SK-N-SH (cell line): ENCODE measurements at regions not wholly inside any gene's neighbourhood (a gene's known extent, or its start where the extent isn't known, plus 50 kb on each side); places are given as distances from the start of the nearest gene placed in this dataset.

Experiments used
- CTCF ChIA-PET: fragments of 300-600, 350-600 bp; formaldehyde crosslinking; extraction: SDS; loops from one replicate; lab custom pipeline; 2021; lab: Yijun Ruan, JAX
- POLR2A ChIA-PET: fragments of 350-600 bp; sonication (Branson Sonifier 250); formaldehyde crosslinking; extraction: SDS; loops from one replicate; lab custom pipeline; 2020; ENCODE audit warnings: antibody characterized with exemption, inconsistent platforms; lab: Yijun Ruan, JAX
- DNase-seq: peaks from one replicate; pipeline ENCODE4 v3.0.0; 2012
- H2AFZ ChIP-seq: fragments of 200-600 bp; sonication (generic); 2 replicates; pipeline ENCODE4 v1.8.1; 2016; ENCODE audit warnings: antibody characterized with exemption, mild to moderate bottlenecking, low read depth
- H3F3A ChIP-seq: fragments of 200-600 bp; sonication (generic); replicated peaks from 2 replicates; pipeline ENCODE3; 2016; ENCODE audit warnings: antibody characterized with exemption, mild to moderate bottlenecking; ENCODE audit not compliant: insufficient read depth
- H3K27ac ChIP-seq, 2 experiments: fragments of 200-500 bp in 1 of 2; fragments of 200-600 bp in 1 of 2; sonication (Bioruptor generic) in 1 of 2; sonication (generic), shearing (Covaris generic) in 1 of 2; 2 replicates each; pipeline versions ENCODE4 v1.5.1 to v1.6.1; 2014 to 2016; ENCODE audit warnings: low read depth in 2 of 2, inconsistent platforms in 1 of 2, low read length in 1 of 2, mild to moderate bottlenecking in 1 of 2, mixed read lengths in 1 of 2
- H3K27me3 ChIP-seq: fragments of 200-600 bp; sonication (generic), shearing (Covaris generic); 2 replicates; pipeline ENCODE4 v1.6.1; 2016; ENCODE audit warnings: mixed run types; ENCODE audit not compliant: insufficient read depth
- H3K36me3 ChIP-seq, 2 experiments: fragments of 200-500 bp in 1 of 2; fragments of 200-600 bp in 1 of 2; sonication (Bioruptor generic) in 1 of 2; sonication (generic) in 1 of 2; replicated peaks in 1 of 2; 2 replicates each; pipeline versions ENCODE3 to v1.5.1; 2014 to 2016; ENCODE audit warnings: low read length in 1 of 2, mild to moderate bottlenecking in 1 of 2; ENCODE audit not compliant: insufficient read depth in 2 of 2, control insufficient read depth in 1 of 2
- H3K4me1 ChIP-seq, 2 experiments: fragments of 200-500 bp in 1 of 2; fragments of 200-600 bp in 1 of 2; sonication (Bioruptor generic) in 1 of 2; sonication (generic), shearing (Covaris generic) in 1 of 2; 2 replicates each; pipeline versions ENCODE4 v1.5.1 to v1.6.1; 2014 to 2016; ENCODE audit warnings: low read depth in 1 of 2, low read length in 1 of 2, mixed run types in 1 of 2; ENCODE audit not compliant: insufficient read depth in 2 of 2, control insufficient read depth in 1 of 2
- H3K4me2 ChIP-seq: fragments of 200-600 bp; sonication (generic), shearing (Covaris generic); 2 replicates; pipeline ENCODE4 v1.6.1; 2017; ENCODE audit warnings: mixed run types
- H3K4me3 ChIP-seq, 2 experiments: fragments of 200-500 bp in 1 of 2; fragments of 200-600 bp in 1 of 2; sonication (Bioruptor generic) in 1 of 2; sonication (generic), shearing (Covaris generic) in 1 of 2; 2 replicates each; pipeline versions ENCODE4 v1.5.1 to v1.8.1; 2014 to 2016; ENCODE audit warnings: low read depth in 2 of 2, inconsistent platforms in 1 of 2, low read length in 1 of 2, mild to moderate bottlenecking in 1 of 2, mixed read lengths in 1 of 2, moderate library complexity in 1 of 2
- H3K79me2 ChIP-seq: fragments of 200-600 bp; sonication (generic); 2 replicates; pipeline ENCODE4 v1.8.1; 2017; ENCODE audit warnings: mild to moderate bottlenecking; ENCODE audit not compliant: insufficient read depth
- H3K9ac ChIP-seq: fragments of 200-600 bp; sonication (generic); 2 replicates; pipeline ENCODE4 v1.6.1; 2017; ENCODE audit warnings: mixed run types
- H3K9me2 ChIP-seq: fragments of 200-600 bp; sonication (generic); 2 replicates; pipeline ENCODE4 v1.6.1; 2017; ENCODE audit warnings: mixed run types
- H3K9me3 ChIP-seq: fragments of 200-600 bp; sonication (generic); 2 replicates; pipeline ENCODE4 v1.6.1; 2017; ENCODE audit warnings: mixed run types, mild to moderate bottlenecking, moderate library complexity
- H4K20me1 ChIP-seq: fragments of 200-600 bp; sonication (generic); 2 replicates; pipeline ENCODE4 v1.6.1; 2017; ENCODE audit warnings: mild to moderate bottlenecking, mixed run types; ENCODE audit not compliant: insufficient read depth
- EP300 ChIP-seq, 2 experiments: IDR thresholded peaks; 2 replicates each; pipeline versions ENCODE4 v1.4.0 to v1.6.1; 2012; ENCODE audit warnings: borderline replicate concordance in 1 of 2, low read depth in 1 of 2, low read length in 1 of 2
- EZH2phosphoT487 ChIP-seq: fragments of 200-600 bp; sonication (generic); IDR thresholded peaks from 2 replicates; pipeline ENCODE4 v1.6.1; 2017; ENCODE audit warnings: low read depth, mixed run types, mild to moderate bottlenecking, antibody characterized with exemption, moderate library complexity, borderline replicate concordance
- FOSL2 ChIP-seq: IDR thresholded peaks from 2 replicates; pipeline ENCODE4 v1.4.0; 2012; ENCODE audit warnings: low read depth, mild to moderate bottlenecking, moderate library complexity, borderline replicate concordance
- FOXM1 ChIP-seq: IDR thresholded peaks from 2 replicates; pipeline ENCODE4 v1.4.0; 2012; ENCODE audit warnings: low read depth, mild to moderate bottlenecking
- GABPA ChIP-seq: IDR thresholded peaks from 2 replicates; pipeline ENCODE4 v1.4.0; 2012; ENCODE audit warnings: low read depth, mild to moderate bottlenecking
- IRF3 ChIP-seq: fragments of 150-350 bp; IDR thresholded peaks from 2 replicates; pipeline ENCODE4 v1.6.1; 2016; ENCODE audit warnings: mild to moderate bottlenecking, low read depth, low read length
- JUND ChIP-seq: IDR thresholded peaks from 2 replicates; pipeline ENCODE4 v1.4.0; 2012
- MEF2A ChIP-seq: IDR thresholded peaks from 2 replicates; pipeline ENCODE4 v1.4.0; 2012; ENCODE audit warnings: low read depth, borderline replicate concordance
- NFIC ChIP-seq: IDR thresholded peaks from 2 replicates; pipeline ENCODE4 v1.4.0; 2012; ENCODE audit warnings: borderline replicate concordance
- RAD21 ChIP-seq: IDR thresholded peaks from 2 replicates; pipeline ENCODE4 v1.6.1; 2012; ENCODE audit warnings: mild to moderate bottlenecking, low read length
- REST ChIP-seq: IDR thresholded peaks from 2 replicates; pipeline ENCODE4 v1.6.1; 2012; ENCODE audit warnings: mild to moderate bottlenecking, low read depth, low read length, moderate library complexity
- SIN3A ChIP-seq: IDR thresholded peaks from 2 replicates; pipeline ENCODE4 v1.6.1; 2012; ENCODE audit warnings: low read depth, mild to moderate bottlenecking, low read length, moderate library complexity, borderline replicate concordance
- SMC3 ChIP-seq: IDR thresholded peaks from 2 replicates; pipeline ENCODE4 v1.6.1; 2012; ENCODE audit warnings: low read depth, low read length, improper control_type of control experiment
- TAF1 ChIP-seq: IDR thresholded peaks from 2 replicates; pipeline ENCODE4 v1.6.1; 2012; ENCODE audit warnings: low read depth, mild to moderate bottlenecking, low read length, moderate library complexity, borderline replicate concordance
- TCF12 ChIP-seq: IDR thresholded peaks from 2 replicates; pipeline ENCODE4 v1.4.0; 2012
- YY1 ChIP-seq: IDR thresholded peaks from 2 replicates; pipeline ENCODE4 v1.4.0; 2012; ENCODE audit warnings: low read depth, mild to moderate bottlenecking
- WGBS: methylation state at CpG from one replicate; pipeline ENCODE4 v1.1.6; 2017; ENCODE audit warnings: low lambda C conversion rate; 5-methylcytosine and 5-hydroxymethylcytosine counted together
- TF ChIP-seq, protein P1 (sequence below): fragments of 200-600 bp; sonication (generic); IDR thresholded peaks from 2 replicates; pipeline ENCODE4 v1.6.1; 2017; ENCODE audit warnings: antibody characterized with exemption, mild to moderate bottlenecking, moderate library complexity
- TF ChIP-seq, protein P2 (sequence below): IDR thresholded peaks from 2 replicates; pipeline ENCODE4 v1.4.0; 2012; ENCODE audit warnings: low read depth, borderline replicate concordance

DNA sequence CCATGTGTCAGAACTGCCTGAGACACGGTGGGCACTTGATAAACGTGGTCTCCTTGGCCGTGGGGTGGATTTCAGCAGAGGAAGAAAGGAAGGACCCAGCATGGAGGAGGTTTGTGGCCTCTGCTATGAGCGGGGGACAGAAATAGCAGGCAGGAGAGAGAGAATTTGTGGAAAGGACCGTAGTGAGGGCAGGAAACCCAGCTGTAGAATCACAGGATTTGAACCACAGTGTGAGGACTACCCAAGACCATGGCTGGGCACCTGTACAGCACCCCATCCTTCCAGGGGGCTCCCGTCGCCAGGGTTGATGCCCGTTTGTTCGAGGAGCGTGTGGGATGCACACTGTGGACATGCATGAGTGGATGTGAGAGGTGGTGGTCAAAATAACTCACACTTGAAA is 183.4 kb downstream of the PTPN20 start (continued):
- TF ChIP-seq GABPA (no peak), JUND (no peak), TCF12 (no peak), YY1 (no peak), EZH2phosphoT487 (no peak)
- TF ChIP-seq, protein P1, sequence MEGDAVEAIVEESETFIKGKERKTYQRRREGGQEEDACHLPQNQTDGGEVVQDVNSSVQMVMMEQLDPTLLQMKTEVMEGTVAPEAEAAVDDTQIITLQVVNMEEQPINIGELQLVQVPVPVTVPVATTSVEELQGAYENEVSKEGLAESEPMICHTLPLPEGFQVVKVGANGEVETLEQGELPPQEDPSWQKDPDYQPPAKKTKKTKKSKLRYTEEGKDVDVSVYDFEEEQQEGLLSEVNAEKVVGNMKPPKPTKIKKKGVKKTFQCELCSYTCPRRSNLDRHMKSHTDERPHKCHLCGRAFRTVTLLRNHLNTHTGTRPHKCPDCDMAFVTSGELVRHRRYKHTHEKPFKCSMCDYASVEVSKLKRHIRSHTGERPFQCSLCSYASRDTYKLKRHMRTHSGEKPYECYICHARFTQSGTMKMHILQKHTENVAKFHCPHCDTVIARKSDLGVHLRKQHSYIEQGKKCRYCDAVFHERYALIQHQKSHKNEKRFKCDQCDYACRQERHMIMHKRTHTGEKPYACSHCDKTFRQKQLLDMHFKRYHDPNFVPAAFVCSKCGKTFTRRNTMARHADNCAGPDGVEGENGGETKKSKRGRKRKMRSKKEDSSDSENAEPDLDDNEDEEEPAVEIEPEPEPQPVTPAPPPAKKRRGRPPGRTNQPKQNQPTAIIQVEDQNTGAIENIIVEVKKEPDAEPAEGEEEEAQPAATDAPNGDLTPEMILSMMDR: no peak

- DNase-seq: no peak
- 65% methylated on average over 12 of the region's 12 CpGs for WGBS
- TF ChIP-seq TAF1 (no peak), SIN3A (no peak), FOXM1 (no peak), RAD21 (no peak), EZH2phosphoT487 (no peak), IRF3 (no peak), YY1 (no peak), JUND (no peak), TCF12 (no peak), REST (no peak), NFIC (no peak), SMC3 (no peak), MEF2A (no peak), GABPA (no peak), EP300 (IDR thresholded peaks at IDR 0.05; ENCODE audit: borderline replicate concordance in 1 of 2, low read depth in 1 of 2, low read length in 1 of 2) (no peak), FOSL2 (no peak)
- TF ChIP-seq, protein P2, sequence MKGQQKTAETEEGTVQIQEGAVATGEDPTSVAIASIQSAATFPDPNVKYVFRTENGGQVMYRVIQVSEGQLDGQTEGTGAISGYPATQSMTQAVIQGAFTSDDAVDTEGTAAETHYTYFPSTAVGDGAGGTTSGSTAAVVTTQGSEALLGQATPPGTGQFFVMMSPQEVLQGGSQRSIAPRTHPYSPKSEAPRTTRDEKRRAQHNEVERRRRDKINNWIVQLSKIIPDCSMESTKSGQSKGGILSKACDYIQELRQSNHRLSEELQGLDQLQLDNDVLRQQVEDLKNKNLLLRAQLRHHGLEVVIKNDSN: no peak
Measured at GRCh38 chr10:47095211-47095610, 184.0 kb downstream of the PTPN20 start.

More at GRCh38 chr10:47095211-47095610, 184.0 kb downstream of the PTPN20 start:
- H3K9me3 ChIP-seq: no peaks in the 10 kb centered on the region
- H3K36me3 ChIP-seq: no peaks in the 10 kb centered on the region
- no peaks in the 10 kb centered on the region for H3K79me2 ChIP-seq
- H3K27me3 ChIP-seq: no peaks in the 10 kb centered on the region
- POLR2A ChIA-PET: no interaction called here
- no peaks in the 10 kb centered on the region for H3K9me2 ChIP-seq
- no peak overlapping the region for H3K27ac ChIP-seq
- H3K4me1 ChIP-seq: no peaks in the 10 kb centered on the region; a peak in 1 of 4 replicates
- H3K9ac ChIP-seq: no peak overlapping the region
- no peaks in the 10 kb centered on the region for H4K20me1 ChIP-seq
- CTCF ChIA-PET: no interaction called here
- H3K4me3 ChIP-seq: no peak overlapping the region
- H2AFZ ChIP-seq: no peak overlapping the region
- no peak overlapping the region for H3K4me2 ChIP-seq
- no peaks in the 10 kb centered on the region for H3F3A ChIP-seq
